AG09319 (cell line): ENCODE measurements at regions not wholly inside any gene's neighbourhood (a gene's known extent, or its start where the extent isn't known, plus 50 kb on each side); places are given as distances from the start of the nearest gene placed in this dataset.

Experiments
- DNase-seq: peaks from one replicate; pipeline ENCODE4 v3.0.0-alpha.2; 2010; ENCODE audit warnings: low read depth; ENCODE audit errors: extremely low read depth
- CTCF ChIP-seq: IDR thresholded peaks from 2 replicates; pipeline ENCODE4 v1.5.1; 2011; ENCODE audit warnings: low read depth, mild to moderate bottlenecking, inconsistent platforms, low read length, moderate library complexity

- TF ChIP-seq CTCF: no peak
- DNase-seq: no peak
Observed at GRCh38 chr21:32886339-32886738, 114.8 kb upstream of the PAXBP1 start.

GRCh38 chr21:32887026-32887425 is 115.5 kb upstream of the PAXBP1 start:
- DNase-seq: no peak
- no peak for TF ChIP-seq CTCF

GRCh38 chr21:32888971-32889370 is 117.4 kb upstream of the PAXBP1 start:
- TF ChIP-seq CTCF: no peak
- DNase-seq: no peak

- TF ChIP-seq CTCF: no peak
- DNase-seq: no peak
Observed at GRCh38 chr21:32889596-32889995, 118.0 kb upstream of the PAXBP1 start.

GRCh38 chr21:32894321-32894720 is 122.8 kb upstream of the PAXBP1 start:
- no peak for TF ChIP-seq CTCF
- DNase-seq: no peak

GRCh38 chr21:32900814-32901213 is 124.9 kb upstream of the OLIG2 start:
- no peak for TF ChIP-seq CTCF
- DNase-seq: no peak

GRCh38 chr21:32907521-32907920 is 118.2 kb upstream of the OLIG2 start:
- TF ChIP-seq CTCF: no peak

More at GRCh38 chr21:32907521-32907920, 118.2 kb upstream of the OLIG2 start:
- DNase-seq: no peak
